Stimulated activated CD8-positive, alpha-beta memory T cell treated with anti-CD3 and anti-CD28 coated beads, Interleukin-2, amount 100 ng/mL, for 1 hour (primary cell): ENCODE measurements at regions not wholly inside any gene's neighbourhood (a gene's known extent, or its start where the extent isn't known, plus 50 kb on each side); places are given as distances from the start of the nearest gene placed in this dataset.

Source experiments
- DNase-seq, 2 donors: peaks; one replicate each; pipeline ENCODE4 v3.0.0-alpha.2; 2020; ENCODE audit warnings: low read depth in 2 of 2

- no peak for DNase-seq
These were observed 116.1 kb downstream of the MSX2 start for GRCh38 chr5:174840435-174840834.

DNA sequence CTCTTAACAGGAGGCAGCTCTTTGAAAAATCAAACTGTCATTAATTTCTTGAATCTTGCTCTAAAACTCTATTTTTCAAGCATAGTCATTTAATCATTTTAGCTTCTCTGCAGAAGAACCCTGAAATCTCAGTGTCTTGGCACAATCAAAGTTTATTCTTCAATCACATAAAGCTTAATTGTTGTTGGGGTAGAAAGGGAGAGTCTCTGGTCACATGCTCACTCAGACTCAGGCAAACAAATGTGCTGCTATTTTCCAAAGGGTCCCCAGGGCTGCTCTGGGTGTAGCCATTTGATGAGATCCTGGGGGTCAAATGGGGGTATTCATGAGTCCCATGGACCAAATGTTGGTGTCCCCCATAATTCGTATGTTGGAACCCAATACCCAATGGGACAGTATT lies 114.8 kb downstream of the MSX2 start:
- DNase-seq = no peak

GRCh38 chr5:174837919-174838902 lies 113.8 kb downstream of the MSX2 start:
- DNase-seq = no peak

DNA sequence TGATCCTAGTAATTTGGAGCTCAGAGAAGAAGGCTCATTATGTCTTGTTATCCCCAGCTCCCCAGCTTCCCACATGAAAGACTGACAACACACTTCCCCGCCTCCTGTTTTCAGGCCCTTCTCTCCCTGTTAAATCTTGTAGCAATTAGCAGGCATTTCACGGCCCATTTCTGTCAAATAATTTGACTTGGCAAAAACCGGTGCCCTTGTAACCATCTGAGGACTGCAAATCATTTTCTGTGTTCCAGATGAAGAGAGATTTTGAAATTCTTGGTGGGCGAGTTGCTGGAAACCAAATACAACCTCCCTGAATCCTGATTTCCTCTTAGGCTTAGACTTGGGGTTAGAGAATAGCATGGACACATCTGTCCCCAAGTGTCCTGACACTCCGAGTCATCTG lies 109.7 kb downstream of the MSX2 start:
- DNase-seq = no peak

- DNase-seq = no peak
These were observed 108.4 kb downstream of the MSX2 start for GRCh38 chr5:174832811-174833210.

DNA sequence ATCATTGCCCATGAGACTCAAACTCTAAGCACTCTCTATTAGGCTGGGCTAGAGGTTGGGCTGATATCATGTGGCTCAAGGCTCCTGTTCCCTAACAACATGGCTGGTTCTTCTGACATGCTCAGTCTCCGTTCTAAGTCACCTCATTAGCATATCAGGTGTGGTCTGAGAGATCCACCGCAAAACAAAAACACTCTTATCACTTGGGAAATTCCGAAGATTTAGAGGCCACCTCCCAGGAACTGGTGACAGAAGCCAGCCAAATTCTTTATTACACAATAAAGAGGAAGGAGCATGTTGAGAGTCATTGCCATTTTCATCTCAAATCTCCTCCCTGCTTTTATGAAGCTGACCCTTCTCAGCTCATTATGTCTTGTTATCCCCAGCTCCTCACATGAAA lies 107.6 kb downstream of the MSX2 start:
- DNase-seq = no peak

DNA sequence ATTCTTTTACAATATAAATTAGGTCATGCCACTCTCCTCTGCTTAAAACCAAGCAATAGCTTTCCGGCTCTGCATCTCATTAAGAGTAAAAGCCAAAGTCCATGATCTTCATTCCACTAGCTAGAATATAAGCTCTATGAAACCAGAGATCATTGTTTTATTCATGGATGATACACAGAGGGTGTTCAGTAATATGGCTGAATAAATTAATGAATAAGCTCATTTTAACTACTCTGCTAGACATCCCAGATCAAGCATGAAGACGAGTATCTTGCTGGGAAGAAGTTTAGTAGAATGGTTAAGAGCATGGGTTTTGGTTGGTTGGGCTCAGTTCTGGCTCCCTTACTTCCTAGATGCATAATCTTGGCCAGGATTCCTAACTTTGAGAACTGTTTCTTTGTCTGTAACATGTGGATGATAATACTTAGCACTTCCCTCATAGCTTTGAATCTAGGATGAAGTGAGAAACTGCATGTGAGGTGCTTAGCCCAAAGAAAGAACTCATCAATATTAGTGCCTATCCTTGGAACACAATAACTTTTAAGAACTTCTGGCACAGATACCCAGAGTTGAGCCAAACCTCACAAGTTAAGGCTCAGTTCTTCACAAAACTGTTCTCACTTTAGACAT lies 106.8 kb downstream of the MSX2 start:
- DNase-seq = no peak

GRCh38 chr5:174829511-174829864 lies 105.1 kb downstream of the MSX2 start:
- no peak for DNase-seq

DNA sequence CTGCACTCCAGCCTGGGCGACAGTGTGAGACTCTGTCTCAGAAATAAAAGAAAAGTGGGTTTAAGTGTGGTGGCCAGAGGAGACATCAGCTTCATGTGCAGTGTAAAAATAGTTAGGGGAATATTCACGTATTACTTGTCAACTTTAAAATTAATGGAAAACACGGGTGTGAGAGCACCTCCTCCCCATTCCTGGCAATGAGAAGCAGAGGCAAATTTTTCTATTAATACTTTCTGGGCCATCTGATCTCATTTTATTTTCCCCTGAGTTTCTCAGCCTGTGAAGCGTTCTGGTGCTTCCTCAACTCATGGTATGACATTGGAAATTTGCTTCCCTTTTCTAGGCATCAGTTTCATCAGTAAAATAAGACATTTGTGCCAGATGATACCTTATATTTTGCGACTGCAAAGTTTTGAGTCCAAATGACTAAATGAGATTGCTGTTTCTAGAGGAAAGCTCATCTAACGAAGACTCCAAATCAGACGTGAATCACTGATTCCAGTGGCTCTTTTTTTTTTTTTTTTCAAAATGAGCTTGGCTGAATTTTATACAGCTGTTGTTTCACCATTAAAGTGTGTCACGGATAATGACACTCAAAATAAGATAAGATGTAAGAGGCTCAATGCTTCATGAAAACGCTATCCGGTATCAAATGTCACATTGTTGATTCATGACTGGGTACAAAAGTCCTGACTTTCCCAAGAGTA lies 104.6 kb downstream of the MSX2 start:
- DNase-seq = no peak

- no peak for DNase-seq
These were observed 103.2 kb downstream of the MSX2 start for GRCh38 chr5:174827558-174827957.

- no peak for DNase-seq
These were observed 101.2 kb downstream of the MSX2 start for GRCh38 chr5:174825587-174825986.

DNA sequence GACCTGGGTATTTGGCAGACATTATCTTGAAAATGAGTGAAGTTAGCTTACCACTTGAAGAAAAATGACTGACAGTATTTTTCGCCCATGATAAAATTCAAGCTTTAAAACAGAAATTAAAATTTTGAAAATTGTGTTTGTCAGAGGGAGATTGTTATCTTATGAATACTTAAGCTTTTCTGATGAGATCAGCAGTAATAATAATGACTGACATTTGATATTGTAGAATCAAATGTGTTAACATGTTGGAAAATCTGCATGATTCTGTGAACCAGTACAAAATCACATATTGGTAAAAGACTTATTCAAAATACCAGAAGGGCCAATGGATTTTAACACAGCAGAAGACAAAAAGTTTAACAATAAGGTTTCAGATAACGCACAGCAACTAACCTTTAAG lies 94.0 kb downstream of the MSX2 start:
- DNase-seq = no peak

DNA sequence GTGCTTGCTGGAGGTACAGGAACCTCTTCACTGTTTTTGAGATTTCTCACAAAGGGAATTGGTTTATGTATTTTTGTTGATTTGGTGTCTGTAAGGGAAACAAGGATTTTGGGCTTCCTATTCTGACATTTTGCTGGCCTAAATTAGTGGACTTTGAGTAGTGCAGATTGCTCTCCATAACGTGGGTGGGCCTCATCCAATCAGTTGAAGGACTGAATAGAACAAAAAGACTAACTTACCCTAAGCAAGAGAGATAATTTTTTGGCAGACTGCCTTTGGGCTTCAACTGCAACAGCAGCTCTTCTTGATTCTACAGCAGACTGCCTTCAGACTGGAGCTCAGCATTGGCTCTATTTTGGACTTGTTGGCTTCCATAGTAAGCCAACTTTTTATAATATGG lies 93.2 kb downstream of the MSX2 start:
- DNase-seq = no peak

GRCh38 chr5:174816858-174817257 lies 92.5 kb downstream of the MSX2 start:
- DNase-seq = no peak

DNA sequence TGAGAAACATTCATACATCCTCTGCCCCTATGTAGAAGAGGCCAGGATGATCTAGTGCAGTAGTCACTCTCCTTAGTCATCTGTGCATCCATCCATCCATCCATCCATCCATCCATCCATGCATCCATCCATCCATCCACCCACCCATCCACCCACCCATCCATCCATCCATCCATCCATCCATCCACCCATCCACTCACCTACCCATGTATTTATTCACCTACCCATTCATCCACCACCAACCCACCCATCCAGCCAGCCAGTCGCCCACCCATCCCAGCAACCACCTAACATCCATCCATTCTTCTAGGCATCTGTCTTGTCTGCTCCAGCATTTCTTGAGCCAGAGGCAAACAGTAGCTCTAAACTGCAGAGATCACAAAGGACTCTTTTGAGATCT lies 87.1 kb downstream of the MSX2 start:
- no peak for DNase-seq

DNA sequence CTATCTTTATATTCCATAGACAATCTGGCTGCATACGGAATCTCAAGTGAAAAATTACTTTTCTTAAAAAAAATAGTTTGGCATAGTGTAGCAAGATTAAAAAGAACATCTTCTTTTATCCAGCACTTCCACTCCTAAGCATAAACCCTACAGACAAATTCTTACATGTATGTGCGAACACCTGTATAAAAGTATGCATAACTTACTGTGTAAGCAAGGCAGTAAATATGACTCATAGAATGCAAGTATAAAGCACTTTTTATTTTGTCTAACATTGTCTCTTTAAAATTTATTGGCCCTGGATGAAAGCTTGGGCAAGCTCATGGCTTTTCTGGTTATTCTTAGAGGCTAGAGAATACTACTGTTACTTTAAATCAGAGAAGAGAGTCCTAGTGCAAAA lies 86.4 kb downstream of the MSX2 start:
- DNase-seq = no peak

- DNase-seq = no peak
These were observed 83.1 kb downstream of the MSX2 start for GRCh38 chr5:174807471-174807870.

DNA sequence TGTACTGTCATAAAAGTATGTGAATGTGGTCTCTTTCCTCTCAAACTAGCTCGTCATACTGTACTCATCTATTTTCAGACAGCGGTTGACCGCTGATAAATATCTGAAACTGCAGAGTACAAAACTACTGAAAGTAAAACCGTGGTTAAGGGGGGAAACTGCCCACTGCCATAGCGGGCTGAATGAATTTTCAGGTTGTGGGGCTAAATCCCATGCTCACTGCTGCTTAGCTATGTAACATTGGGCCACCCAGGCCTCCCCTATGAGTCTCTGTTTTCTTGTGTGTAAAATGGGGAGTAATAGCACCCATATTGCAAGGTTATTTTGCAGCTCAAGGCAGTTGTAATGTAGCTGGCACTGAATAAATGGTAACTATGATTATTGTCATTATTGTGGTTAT lies 82.3 kb downstream of the MSX2 start:
- DNase-seq = no peak

- no peak for DNase-seq
These were observed 77.4 kb downstream of the MSX2 start for GRCh38 chr5:174801798-174802197.

GRCh38 chr5:174800435-174800834 lies 76.1 kb downstream of the MSX2 start:
- no peak for DNase-seq

DNA sequence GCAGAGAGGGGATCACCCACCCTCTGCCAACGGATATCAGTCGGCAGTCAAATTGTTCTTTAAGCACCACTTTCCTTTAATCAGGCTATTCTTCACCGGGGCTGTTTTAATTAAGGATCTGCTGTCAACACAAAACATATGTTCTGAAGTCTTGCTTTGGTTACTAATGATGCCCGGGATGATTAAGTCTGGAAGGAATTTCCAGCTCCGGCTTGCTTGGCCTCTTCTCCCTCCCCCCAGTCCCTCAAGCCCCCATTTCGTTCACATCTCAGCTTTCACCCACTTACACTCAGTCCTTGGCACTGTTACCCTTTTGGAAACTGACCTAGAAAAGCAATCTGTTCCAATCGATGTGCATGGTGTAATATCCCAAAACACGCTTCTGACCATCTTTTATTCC lies 74.7 kb downstream of the MSX2 start:
- no peak for DNase-seq

DNA sequence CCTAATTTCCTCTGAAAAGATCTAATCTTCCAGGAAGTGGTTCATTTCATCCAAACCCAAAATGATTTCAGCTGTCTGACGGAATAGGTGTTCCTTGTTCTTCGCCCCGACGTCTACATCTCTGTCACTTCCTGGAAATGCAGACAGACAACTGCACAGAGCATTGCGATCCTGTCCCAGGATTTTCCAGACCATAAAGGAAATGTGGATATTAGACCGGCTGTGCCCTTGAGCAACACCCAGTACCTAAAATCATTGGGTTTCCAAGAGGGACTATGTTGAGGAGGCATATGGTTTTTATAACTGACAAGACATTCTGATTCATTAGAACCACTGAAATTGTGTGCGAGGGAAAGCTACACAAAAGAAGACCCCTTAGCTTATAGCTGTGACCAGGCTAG lies 74.2 kb downstream of the MSX2 start:
- no peak for DNase-seq

DNA sequence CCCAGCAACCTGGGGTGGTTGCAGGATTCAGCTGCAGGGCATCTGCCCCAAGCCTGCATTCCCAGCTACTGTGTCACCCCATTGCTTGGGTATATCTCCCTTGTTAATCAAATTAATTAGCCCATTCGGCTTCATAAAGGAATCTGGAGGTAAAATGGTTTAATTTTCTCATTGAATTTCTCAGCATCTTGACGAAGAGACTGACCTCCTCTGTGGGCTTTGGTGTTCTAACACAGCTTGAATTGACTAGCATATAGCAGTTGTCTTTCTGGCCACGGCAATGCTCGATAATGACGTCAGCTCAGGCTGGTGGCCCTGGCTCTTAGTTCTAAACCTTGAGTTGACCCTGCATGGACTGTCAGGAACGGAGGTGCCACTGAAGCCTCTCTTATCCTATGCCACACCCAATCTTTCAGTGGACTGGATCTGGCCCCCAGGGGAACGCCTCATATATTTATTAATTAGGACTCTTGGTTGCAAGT lies 72.4 kb downstream of the MSX2 start:
- no peak for DNase-seq
